ENCODE measurements at regions not wholly inside any gene's neighbourhood (a gene's known extent, or its start where the extent isn't known, plus 50 kb on each side); places are given as distances from the start of the nearest gene placed in this dataset.

DNA sequence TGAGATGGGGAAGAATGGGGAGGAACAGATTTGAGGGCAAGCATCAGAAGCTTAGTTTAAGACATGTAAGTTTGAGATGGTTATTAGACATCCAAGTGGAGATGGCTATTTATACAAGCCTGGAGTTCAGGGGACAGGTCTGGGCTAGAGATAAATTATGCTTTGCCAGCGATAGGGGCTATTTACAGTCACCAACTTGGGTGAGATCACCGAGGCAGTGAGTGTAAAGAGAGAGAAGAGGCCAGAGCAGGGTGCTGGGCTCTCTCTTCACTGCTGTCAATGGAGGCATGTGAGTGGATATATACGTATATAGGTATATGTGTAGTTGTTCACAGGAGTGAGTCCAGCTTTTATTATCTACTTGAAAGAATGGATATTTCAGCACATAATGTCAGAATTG, 81.0 kb downstream of the QPCT start:
- DNase-seq: no peak

DNA sequence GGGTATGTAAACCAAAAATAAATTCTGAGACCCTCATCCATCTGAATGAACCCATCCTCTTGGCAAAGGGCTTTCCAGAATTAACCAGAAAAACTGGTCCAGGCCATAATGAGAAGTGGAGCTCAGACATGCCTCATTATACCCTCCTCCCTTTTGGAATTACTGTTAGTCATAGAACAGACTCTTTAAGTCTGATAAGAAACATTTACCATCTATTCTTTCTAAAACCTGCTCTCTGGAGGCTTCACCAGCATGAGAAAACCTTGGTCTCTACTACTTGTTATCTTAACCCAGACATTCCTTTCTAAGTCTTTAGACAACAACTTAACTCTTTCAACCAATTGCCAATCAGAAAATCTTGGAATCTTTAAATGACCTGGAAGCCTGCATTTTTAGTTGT, 82.8 kb downstream of the QPCT start:
- DNase-seq: no peak

DNA sequence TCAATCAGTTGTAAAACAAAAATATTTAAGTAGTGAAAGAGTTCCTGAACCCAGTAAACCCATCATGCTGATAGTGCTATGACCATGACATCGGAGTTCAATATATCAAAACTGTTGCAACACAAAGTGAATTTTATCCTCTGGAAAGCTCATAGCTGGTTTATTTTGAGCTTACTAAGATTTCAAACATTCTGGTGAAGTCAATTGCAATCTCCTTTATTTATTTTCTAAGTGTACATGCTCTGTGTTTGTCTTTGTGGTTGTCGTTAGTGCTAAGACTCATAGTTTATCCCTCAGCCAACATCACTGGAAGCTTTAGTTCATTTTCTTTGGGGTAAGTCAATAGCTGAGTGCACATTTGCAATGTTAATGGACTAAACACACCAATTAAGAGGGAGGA, 91.9 kb downstream of the QPCT start:
- DNase-seq: no peak

DNA sequence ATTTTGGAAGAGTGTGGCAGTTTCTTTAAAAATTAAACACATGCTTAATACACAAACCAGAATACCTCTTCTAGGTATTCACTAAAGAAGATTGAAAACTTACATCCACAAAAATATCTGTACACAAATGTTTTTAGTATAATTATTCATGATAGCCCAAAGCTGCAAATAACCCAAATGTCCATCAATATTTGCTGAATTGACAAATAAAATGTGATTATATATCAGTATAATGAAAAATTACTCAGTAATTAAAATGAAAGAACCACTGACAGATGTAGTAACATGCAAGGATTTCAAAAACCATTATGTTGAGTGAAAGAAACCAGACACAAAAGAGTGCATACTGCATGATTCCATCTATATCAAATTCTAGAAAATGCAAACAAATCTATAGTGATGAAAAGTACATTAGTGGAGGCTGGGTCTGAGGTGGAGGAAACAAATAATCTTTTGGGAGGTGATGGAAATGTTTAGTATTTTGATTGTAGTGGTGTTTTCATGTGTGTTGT, 94.8 kb downstream of the QPCT start:
- no peak for DNase-seq

DNA sequence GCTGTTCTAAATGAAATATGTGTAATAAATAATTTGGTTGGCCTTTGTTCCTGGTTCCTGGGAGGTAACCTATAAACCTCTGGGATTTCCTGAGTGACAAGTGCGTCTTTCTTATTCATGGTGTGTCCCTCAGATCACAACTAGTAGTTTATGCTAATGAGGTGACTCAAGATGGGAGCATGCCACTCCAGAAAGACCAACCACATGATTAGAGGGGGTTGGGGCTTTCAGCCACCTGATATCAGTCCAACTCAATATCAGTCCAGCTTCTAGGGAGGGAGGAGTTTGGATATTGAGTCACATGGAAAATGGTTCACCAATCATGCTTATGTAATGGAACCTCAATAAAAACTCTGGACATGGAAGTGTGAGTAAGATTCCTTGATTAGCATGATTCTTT, 96.6 kb downstream of the QPCT start:
- no peak for DNase-seq

DNA sequence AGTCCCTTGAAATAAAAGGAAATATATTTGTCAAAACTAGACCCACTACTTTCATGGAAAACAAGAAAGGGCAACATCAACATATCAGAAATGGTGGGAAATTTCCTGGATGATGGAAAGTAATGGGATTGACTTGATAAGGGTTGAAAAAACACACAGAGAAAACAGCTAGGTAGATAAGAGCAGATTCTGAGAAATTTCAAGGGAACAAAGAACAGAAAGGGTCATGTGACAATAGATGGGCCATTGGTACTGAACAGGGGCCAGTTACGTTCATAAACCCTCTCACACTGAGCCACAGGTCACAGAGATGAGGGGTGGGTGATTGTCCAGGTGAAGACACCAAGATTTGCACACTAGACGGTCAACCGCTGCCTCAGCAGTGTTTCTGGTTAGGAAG, 98.7 kb downstream of the QPCT start:
- DNase-seq: no peak

DNA sequence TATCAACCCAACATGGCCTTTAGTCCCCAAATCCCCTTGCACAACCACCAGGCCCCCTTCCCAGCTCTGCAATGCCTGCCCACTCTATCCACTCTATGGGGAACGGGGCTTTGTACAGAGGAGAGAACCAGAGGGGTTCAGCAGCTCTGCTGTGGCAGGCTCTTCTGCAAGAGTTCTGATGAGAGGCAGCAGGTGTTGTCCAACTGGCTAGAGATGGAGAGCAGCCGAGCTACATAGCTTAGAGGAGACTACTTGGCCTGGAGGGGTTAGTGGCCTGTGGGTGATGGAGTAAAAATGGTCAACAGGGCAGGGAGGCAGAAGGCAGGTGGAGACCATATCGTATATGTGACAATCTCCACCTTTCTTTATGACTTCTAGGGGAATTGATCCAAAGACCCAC, 103.0 kb downstream of the QPCT start:
- DNase-seq: no peak

DNA sequence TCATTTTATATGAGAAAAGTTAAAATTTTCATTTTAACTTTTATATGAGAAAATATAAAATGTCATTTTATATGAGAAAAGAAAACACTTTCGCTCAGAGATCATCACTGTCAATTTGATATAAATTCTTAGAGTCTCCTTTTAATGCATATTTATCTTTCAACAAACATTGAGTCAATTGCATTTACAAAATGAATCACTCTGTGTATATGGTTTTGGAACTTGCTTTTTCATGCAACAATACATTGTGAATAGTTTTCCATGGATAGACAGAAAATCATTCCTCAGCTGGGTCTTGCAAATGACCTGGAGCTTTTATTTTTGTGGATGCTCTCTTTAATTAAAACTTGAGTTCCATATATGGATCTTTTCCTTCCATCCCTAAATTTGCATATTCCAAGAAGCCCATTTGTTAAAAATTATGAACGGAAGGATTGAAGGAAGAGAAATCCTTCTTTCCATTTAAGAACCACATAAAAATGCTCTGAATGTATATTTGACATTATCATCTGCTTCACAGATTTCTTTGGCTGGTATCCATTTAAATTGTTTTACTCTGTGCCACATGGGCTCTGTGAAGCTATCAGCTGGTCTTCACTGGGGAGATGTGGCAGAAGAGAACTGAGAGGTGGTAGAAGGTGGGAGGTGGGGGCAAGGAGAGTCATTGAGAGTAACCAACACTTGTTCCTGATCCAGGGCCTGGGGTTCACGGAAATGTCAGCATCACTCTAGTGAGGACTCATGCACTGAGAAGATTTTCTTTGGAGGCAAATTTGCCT, 104.1 kb downstream of the QPCT start:
- no peak for DNase-seq

DNA sequence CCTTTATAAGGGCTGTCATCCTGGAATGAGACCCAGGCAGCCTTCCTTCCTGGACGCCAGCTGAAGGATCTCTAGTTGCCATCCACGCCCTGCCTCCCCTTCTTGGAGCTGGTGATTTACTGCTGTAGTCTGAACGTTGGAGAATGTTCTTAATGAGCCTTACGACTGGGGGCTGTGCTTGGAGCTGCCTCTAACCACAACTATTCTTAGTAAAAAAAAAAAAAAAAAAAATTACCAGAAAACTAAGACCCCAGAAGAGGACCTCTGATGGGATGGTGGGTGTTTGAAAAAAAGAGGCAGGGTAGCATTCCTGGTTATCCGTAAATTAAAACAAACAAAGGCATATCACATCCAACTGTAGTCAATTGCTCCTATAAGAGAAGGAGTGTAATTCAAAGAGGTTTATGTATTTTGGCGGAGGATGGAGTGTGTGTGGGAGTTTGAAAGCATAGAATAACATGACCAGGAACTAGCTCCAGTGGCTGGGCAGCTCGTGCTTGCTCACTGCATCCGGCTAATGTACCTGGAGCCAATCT, 105.4 kb downstream of the QPCT start:
- no peak for DNase-seq

DNA sequence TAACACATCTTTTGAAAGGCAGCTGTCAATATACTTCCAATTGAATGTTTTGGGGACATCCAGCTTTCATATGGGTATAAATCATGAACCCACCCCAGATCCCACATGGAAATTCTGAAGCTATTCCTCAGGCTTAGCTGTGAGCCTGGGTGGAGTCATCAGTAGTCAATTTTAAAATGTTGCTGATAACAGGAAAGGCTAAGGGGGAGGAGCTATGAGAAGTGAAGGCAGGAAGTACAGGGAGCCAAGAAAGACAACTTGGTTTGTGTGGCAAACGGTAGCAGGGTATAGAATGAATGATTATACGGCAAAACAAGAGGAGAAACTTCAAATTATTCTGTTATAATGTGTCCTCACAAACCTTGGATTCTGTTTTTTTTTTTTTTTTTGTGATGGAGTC, 108.6 kb downstream of the QPCT start:
- DNase-seq: no peak

DNA sequence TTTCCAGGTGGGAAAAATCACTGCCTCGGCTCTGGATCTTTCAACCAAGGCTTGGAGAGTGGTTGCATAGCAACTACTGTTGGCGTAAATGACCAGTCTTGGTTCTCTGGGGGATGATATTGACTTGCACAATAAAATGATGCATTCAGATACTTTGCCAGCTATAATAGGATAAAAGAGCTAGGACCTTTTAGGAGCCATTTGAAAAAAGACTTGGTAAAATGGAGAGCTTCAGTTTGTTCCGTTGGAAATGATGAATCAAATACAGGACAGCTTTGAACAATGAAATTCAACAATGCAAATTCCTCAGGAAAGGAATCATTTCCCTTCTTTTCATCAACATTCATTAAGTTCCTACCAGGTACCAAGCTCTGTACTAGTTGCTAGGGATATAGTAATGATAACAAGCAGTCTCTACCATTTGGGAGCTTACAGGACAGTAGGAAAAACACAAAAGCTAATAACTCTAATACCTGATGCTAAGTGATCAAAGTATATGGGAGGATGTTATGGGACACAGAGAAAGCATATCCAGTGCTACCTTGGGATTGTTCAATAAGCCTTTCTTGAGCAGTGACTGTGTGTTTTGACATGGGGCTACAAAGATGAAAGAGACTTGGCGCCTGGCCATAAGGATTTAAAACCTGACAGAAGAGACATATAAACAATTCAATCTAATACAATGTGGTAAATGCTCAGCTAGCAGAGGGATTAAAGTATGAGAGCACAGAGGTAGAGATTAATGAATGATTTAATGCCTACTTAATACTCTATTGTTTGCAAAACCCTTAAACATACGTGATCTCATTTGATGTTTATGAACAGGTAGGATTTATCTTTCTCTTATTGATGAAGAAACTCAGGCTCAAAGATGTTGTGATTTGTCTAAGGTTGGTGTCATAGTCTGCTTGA, 110.7 kb downstream of the QPCT start:
- peak; percentile 70 for DNase-seq

DNA sequence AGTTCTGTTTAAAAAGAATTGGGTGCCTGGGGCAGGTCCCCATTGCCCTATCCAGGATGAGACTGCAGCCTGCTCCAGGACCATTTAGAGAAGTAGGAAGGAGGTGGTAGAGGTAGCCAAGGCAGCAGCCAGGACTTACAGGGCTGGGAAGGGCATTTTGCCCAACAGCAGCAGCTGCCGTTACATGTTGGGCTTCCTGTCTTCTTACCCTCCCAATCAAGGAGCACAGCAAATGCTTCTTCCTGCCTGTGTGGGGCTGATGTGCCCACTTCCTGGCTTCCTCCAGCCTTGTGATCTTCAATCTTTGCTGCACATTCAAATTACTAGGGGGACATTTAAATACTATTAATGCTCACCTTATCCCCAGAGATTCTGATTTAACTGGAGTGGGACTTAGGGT, 112.0 kb downstream of the QPCT start:
- no peak for DNase-seq

DNA sequence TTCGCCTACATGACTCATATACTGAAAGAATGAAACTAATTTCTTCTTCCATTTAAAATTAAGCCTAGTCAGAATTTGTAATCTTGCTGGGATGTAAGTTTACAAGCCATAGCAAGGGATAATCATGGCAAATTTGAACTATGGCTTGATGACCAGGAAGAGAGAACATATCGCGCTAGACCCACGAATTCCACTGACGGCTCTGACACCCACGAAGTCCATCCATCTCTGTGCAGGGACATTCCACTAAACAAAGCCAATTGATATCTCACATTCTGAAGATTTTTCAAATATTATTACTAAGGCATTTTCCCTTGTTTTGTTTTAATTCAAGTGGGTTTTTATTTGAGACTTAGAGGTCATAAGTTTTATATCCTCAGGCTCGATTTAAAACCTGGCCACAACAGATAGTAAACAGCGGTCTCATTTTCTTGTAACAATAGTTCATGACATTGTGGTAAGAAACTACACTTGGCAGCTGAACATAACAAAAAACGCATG, 113.0 kb downstream of the QPCT start:
- DNase-seq: no peak

DNA sequence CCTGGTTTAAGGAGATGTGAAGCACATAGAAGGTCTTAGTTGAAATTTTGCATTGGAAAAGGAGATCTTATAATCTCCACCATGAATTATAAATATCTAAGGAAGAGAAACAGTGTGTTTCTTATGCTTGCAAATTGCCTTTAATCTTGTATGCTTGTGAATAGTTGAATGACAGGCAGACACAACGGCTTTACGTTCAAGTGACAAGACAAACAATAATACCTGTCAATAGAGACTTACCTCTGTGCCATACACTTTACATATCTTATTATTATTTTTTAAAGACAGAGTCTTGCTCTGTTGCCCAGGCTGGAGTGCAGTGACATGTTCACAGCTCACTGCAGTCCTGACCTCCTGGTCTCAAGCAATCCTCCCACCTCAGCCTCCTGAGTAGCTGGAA, 113.7 kb downstream of the QPCT start:
- DNase-seq: no peak

DNA sequence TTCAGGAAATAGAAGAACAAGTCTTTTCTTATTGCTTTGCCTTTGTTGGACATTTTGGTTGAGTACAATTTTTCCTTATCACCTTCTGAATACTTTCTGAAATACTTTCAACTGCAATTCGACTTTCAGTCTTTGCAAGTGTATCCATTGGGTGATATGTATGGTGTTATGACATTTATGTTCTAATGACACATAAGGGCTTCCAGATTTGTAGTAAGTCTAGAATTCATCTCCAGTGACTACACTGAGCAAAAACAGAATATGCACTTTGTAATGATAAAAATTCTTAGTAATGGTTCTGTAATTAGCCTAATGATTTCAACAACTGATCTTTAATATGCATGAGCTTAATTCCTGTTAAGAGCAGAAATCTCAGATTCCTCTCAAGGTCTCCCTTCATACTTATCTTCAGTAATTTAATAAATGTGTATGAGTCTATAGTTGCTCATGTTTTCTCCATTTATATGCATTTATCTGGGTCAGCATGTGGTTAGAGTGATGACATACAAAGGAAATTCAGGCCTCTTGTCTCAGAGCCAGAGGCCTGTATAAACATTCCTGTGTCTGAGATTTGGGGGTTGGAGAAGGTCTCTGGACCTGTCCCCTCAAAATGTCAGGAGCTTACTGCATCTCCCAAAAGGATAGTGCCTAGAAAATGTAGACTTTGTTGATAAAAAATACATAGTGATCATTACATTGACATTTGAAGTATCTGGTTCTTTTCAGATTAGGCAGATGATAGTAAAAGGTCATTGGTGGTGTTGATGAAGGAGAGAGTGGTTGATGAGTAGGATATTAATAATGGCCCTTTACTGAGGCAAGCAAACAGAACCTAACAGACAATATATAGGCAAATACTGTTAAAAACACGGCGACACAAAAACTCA, 114.9 kb downstream of the QPCT start:
- DNase-seq: no peak

DNA sequence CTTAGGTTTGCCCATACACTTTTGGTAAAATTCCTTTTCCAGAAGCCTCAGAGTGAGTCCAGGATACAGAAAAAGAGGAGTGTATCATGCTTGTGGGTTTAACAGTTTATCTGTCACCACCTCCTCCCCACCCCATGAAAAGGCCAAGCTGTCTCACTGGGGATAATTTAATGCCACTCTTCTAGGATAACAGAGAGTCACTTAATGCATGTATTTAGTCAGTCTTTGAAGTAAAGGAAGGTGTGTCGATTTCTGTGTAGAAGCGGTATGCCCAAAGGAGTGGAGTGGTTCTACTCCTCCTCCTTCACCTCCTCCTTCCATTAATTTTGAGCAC, 116.4 kb downstream of the QPCT start:
- DNase-seq: no peak

DNA sequence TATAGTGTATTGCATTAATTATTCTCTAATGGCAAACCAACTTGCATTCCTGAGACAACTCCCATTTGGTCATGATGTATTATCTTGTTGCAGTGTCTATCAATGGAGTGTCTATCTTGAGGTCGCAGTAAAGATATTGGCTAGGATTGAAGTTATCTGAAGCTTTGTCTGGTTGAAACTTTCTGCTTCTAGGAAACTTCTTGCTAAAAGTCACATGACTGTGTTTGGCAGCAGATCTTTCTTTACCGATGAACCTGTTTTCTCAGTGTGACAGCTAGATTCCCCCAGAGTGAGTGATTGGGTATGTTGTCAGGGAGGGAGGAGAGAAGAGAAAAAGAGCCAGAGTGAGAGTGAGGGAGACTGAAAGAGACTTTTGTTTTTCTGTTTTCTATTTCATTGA, 119.6 kb downstream of the QPCT start:
- DNase-seq: no peak

DNA sequence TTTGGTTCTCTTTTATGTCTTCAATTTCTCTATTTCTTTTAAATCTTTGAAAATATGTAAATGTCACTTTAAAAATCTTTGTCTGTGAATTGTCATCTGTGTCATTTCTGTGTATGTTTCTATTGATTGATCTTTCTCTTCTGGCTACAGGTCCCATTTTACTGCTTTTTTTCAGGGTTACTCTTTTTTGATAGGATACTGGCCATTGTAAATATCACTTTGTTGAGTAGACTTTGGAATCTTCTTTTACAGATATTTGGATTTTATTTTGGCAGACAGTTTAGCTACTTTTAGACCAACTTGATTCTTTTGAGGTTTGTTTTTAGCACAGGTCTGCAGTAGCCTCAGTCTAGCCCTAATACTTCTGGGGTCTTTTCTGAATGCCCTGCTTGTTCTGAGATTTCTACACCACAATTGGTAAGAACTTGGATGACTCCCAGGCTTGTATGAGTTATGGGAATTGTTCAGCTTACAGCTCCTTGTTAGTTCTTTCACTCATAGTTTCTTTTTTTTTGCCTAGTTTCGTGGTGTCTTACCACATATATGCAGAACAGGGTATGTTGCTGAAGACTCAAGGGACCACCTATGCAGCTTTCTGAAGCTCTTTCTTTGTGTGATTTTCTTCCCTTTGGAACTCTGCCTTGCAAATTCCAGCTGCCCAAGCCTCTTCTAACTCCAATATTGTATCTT, 122.2 kb downstream of the QPCT start:
- no peak for DNase-seq

DNA sequence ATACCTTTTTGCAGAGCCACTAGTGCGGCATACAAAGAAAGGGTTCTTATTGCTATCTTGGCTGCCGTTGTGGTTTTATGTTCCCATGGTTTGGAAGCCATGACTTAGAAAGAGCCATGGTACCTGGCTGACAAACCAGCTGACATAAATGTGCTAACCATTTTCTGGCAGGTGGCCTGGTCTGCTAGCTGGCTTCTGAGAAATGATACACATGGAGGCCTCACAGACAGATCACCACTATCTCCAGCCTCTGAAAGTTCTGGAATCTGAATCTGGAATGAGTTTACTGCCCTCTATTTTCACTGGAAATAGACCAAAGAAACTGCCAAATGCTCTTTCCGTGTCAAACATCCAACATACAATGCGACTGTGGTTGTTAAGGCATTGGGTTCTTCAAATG, 123.7 kb downstream of the QPCT start:
- no peak for DNase-seq

DNA sequence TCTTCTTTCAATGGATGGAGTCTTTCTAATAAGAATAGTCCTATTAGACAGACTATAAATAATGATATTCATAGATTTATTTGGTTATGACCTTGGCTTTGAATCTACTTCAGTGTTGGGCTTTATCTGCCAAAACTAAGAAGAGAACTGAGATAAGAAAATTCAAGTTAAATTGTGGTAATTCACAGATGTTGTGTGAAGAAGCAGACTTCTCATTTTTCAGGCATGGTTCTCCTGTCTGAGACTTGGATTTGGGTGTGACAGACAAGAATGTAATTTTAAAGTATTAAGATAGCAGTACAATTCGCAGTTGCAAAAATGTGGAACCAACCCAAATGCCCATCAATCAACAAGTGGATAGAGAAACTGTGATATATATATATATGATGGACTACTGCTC, 124.7 kb downstream of the QPCT start:
- DNase-seq: no peak

DNA sequence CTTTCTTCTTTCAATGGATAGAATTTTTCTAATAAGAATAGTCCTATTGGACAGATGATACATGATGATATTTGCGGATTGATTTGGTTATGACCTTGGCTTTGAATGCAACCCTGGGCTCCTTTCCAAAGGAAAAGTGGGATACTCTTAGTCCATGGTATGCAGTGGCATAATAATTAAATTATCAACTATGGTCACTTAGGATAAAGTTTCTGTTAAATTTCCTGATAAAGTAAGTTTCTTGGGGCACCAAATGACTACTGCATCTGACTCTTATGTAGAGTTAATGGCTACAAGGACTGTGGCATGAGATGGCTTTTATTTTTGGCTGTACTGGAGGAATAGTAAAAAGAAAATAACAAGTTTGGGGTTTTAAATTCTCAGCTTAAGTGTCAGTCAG, 126.7 kb downstream of the QPCT start:
- DNase-seq: no peak

DNA sequence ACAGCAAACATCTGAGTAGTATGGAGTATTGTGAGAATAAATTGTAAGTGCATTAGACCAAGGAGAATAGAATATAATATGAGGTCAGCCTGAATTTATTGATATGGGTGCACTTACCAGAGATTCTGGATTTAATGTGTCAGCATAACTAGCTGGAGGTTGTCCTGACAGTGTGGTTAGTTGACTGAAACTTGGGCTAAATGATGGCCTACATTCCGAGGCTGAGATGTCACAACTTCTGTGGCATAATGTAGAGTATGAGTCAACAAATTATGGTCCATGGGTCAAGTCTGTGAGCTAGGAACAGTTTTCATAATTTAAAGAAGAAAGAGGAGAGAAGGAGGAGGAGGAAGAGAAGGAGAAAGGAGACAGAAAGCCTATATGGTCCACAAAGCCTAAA, 127.6 kb downstream of the QPCT start:
- no peak for DNase-seq

Data from NCI-H524 treated with DMSO at 0.1 percent for 48 hours (cell line).